ENCODE measurements at regions not wholly inside any gene's neighbourhood (a gene's known extent, or its start where the extent isn't known, plus 50 kb on each side); places are given as distances from the start of the nearest gene placed in this dataset.
"Not testable (repeated sequence)": the region's sequence is repeated elsewhere in the genome, so short reads cannot be mapped to it uniquely, and the experiment has no call there.

- no peak for DNase-seq
Measured at GRCh38 chr12:83889745-83890144, 1022.9 kb downstream of the SLC6A15 start.

- no peak for DNase-seq
Measured at GRCh38 chr12:83886479-83886878, 1026.1 kb downstream of the SLC6A15 start.

GRCh38 chr12:83870921-83871599 is 1041.5 kb downstream of the SLC6A15 start:
- DNase-seq: not testable (repeated sequence)

- no peak for DNase-seq
Measured at GRCh38 chr12:83866477-83866876, 1046.1 kb downstream of the SLC6A15 start.

- DNase-seq: no peak
Measured at GRCh38 chr12:83865431-83865830, 1047.2 kb downstream of the SLC6A15 start.

- no peak for DNase-seq
Measured at GRCh38 chr12:83864054-83864453, 1048.5 kb downstream of the SLC6A15 start.

- DNase-seq: no peak
Measured at GRCh38 chr12:83859021-83859420, 1053.6 kb downstream of the SLC6A15 start.

GRCh38 chr12:83856803-83857202 is 1055.8 kb downstream of the SLC6A15 start:
- no peak for DNase-seq

GRCh38 chr12:83850531-83850930 is 1062.1 kb downstream of the SLC6A15 start:
- DNase-seq: no peak

GRCh38 chr12:83848702-83849101 is 1063.9 kb downstream of the SLC6A15 start:
- no peak for DNase-seq

- DNase-seq: no peak
Measured at GRCh38 chr12:83843541-83843940, 1069.1 kb downstream of the SLC6A15 start.

GRCh38 chr12:83841620-83842019 is 1071.0 kb downstream of the SLC6A15 start:
- no peak for DNase-seq

- DNase-seq: no peak
Measured at GRCh38 chr12:83827860-83828259, 1084.7 kb downstream of the SLC6A15 start.

GRCh38 chr12:83827193-83827592 is 1085.4 kb downstream of the SLC6A15 start:
- DNase-seq: no peak

- DNase-seq: no peak
Measured at GRCh38 chr12:83826112-83826511, 1086.5 kb downstream of the SLC6A15 start.

GRCh38 chr12:83823386-83824045 is 1089.1 kb downstream of the SLC6A15 start:
- DNase-seq: no peak

- no peak for DNase-seq
Measured at GRCh38 chr12:83821967-83822366, 1090.6 kb downstream of the SLC6A15 start.

GRCh38 chr12:83818881-83819280 is 1093.7 kb downstream of the SLC6A15 start:
- no peak for DNase-seq

GRCh38 chr12:83817730-83818129 is 1094.9 kb downstream of the SLC6A15 start:
- DNase-seq: no peak

GRCh38 chr12:83808591-83808990 is 1104.0 kb downstream of the SLC6A15 start:
- DNase-seq: no peak

- DNase-seq: no peak
Measured at GRCh38 chr12:83807871-83808270, 1104.7 kb downstream of the SLC6A15 start.

- no peak for DNase-seq
Measured at GRCh38 chr12:83805873-83806272, 1106.7 kb downstream of the SLC6A15 start.

- DNase-seq: no peak
Measured at GRCh38 chr12:83805156-83805772, 1107.3 kb downstream of the SLC6A15 start.

- no peak for DNase-seq
Measured at GRCh38 chr12:83801972-83802371, 1110.6 kb downstream of the SLC6A15 start.
